ENCODE measurements at regions not wholly inside any gene's neighbourhood (a gene's known extent, or its start where the extent isn't known, plus 50 kb on each side); places are given as distances from the start of the nearest gene placed in this dataset.

- TF ChIP-seq ZNF114 (CRISPR knock-in tag; IDR thresholded peaks at IDR 0.05) (no peak), EZH2 (IDR thresholded peaks at IDR 0.05; ENCODE audit: low read depth, unreplicated experiment) (no peak), NANOG (IDR thresholded peaks at IDR 0.05; ENCODE audit: borderline replicate concordance) (no peak), CREB1 (CRISPR knock-in tag; IDR thresholded peaks at IDR 0.05; ENCODE audit: low read depth) (no peak), JUNB (IDR thresholded peaks at IDR 0.05; ENCODE audit: unreplicated experiment) (no peak), ZNF331 (CRISPR knock-in tag; IDR thresholded peaks at IDR 0.05; ENCODE audit: low read depth) (no peak), EZH2phosphoT487 (IDR thresholded peaks at IDR 0.05; ENCODE audit: unreplicated experiment) (no peak), POLR2AphosphoS5 (IDR thresholded peaks at IDR 0.05; ENCODE audit: low read depth) (no peak)
- TF ChIP-seq, protein P1, sequence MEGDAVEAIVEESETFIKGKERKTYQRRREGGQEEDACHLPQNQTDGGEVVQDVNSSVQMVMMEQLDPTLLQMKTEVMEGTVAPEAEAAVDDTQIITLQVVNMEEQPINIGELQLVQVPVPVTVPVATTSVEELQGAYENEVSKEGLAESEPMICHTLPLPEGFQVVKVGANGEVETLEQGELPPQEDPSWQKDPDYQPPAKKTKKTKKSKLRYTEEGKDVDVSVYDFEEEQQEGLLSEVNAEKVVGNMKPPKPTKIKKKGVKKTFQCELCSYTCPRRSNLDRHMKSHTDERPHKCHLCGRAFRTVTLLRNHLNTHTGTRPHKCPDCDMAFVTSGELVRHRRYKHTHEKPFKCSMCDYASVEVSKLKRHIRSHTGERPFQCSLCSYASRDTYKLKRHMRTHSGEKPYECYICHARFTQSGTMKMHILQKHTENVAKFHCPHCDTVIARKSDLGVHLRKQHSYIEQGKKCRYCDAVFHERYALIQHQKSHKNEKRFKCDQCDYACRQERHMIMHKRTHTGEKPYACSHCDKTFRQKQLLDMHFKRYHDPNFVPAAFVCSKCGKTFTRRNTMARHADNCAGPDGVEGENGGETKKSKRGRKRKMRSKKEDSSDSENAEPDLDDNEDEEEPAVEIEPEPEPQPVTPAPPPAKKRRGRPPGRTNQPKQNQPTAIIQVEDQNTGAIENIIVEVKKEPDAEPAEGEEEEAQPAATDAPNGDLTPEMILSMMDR (conservative IDR thresholded peaks at IDR 0.05; ENCODE audit: low read depth in 2 of 2) = no peak
- TF ChIP-seq, protein P2, sequence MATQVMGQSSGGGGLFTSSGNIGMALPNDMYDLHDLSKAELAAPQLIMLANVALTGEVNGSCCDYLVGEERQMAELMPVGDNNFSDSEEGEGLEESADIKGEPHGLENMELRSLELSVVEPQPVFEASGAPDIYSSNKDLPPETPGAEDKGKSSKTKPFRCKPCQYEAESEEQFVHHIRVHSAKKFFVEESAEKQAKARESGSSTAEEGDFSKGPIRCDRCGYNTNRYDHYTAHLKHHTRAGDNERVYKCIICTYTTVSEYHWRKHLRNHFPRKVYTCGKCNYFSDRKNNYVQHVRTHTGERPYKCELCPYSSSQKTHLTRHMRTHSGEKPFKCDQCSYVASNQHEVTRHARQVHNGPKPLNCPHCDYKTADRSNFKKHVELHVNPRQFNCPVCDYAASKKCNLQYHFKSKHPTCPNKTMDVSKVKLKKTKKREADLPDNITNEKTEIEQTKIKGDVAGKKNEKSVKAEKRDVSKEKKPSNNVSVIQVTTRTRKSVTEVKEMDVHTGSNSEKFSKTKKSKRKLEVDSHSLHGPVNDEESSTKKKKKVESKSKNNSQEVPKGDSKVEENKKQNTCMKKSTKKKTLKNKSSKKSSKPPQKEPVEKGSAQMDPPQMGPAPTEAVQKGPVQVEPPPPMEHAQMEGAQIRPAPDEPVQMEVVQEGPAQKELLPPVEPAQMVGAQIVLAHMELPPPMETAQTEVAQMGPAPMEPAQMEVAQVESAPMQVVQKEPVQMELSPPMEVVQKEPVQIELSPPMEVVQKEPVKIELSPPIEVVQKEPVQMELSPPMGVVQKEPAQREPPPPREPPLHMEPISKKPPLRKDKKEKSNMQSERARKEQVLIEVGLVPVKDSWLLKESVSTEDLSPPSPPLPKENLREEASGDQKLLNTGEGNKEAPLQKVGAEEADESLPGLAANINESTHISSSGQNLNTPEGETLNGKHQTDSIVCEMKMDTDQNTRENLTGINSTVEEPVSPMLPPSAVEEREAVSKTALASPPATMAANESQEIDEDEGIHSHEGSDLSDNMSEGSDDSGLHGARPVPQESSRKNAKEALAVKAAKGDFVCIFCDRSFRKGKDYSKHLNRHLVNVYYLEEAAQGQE (IDR thresholded peaks at IDR 0.05; ENCODE audit: unreplicated experiment) = no peak
- no peak overlapping the region for H3K27ac Mint-ChIP-seq
- no peaks in the 10 kb centered on the region for H3K27me3 Mint-ChIP-seq (ENCODE audit: insufficient read depth, low read depth, poor library complexity)
- 0 out of 2 replicates have a peak, but pooled peaks cover 4% of the 10 kb centered on the region for H3K9me2 ChIP-seq (ENCODE audit: insufficient read depth)
- H3K4me1 Mint-ChIP-seq = 0 out of 3 replicates have a peak, but pooled peaks cover 2% of the 10 kb centered on the region
- no peaks in the 10 kb centered on the region for H4K20me1 ChIP-seq (replicated peaks; ENCODE audit: insufficient read depth)
- H3K4me3 Mint-ChIP-seq = no peak overlapping the region
- DNase-seq (ENCODE audit: low spot score) (no peak), ATAC-seq (no peak)
- no peaks in the 10 kb centered on the region for H3K27me3 ChIP-seq (ENCODE audit: insufficient read depth)
- no peak overlapping the region for H2AFZ ChIP-seq
- no peak overlapping the region for H3K4me3 ChIP-seq
- H3F3A ChIP-seq (replicated peaks; ENCODE audit: low read depth) = no peaks in the 10 kb centered on the region
- H3K4me2 ChIP-seq = no peak overlapping the region
- H3K36me3 ChIP-seq (ENCODE audit: insufficient read depth) = no peaks in the 10 kb centered on the region
- peaks cover 42% of the 10 kb centered on the region for H3K9me3 Mint-ChIP-seq
- no peaks in the 10 kb centered on the region for H3K4me1 ChIP-seq (ENCODE audit: insufficient read depth)
- H3K36me3 Mint-ChIP-seq (ENCODE audit: low read depth) = peaks cover 32% of the 10 kb centered on the region; the same call in 2 of the 3 replicates
- no peaks in the 10 kb centered on the region for H3K79me2 ChIP-seq (replicated peaks; ENCODE audit: insufficient read depth)
- no peak overlapping the region for H3K27ac ChIP-seq (ENCODE audit: low read depth)
Observed at GRCh38 chr3:35394905-35395304, 244.4 kb upstream of the ARPP21 start.

DNA sequence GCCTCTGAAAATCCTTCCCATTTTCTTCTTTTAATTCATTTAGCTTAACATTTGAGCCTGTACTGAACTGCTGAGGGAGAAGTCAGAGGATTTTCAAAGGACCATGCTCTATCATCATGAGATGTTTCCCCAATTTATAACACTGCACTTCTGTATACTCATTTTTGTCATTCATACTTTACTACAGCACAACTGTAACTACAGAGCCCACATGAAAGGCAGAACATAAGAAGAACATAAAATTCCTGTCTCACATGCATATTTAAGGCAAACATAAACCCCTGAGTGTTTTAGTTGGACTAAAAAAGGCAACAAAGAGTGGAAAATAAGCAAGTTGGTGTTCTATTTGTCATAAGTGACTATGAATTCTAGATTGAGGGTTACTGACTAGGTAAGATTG lies 237.7 kb upstream of the ARPP21 start:
- H2AFZ ChIP-seq = no peak overlapping the region
- H3K79me2 ChIP-seq (replicated peaks; ENCODE audit: insufficient read depth) = no peaks in the 10 kb centered on the region
- Mint-ChIP-seq H3K9me3 (no peaks in the 10 kb centered on the region), H3K4me3 (no peak overlapping the region), H3K27me3 (ENCODE audit: insufficient read depth, low read depth, poor library complexity) (no peaks in the 10 kb centered on the region), H3K4me1 (no peaks in the 10 kb centered on the region), H3K36me3 (ENCODE audit: low read depth) (no peaks in the 10 kb centered on the region), H3K27ac (no peak overlapping the region)
- no peaks in the 10 kb centered on the region for H3K36me3 ChIP-seq (ENCODE audit: insufficient read depth)
- H3F3A ChIP-seq (replicated peaks; ENCODE audit: low read depth) = no peaks in the 10 kb centered on the region
- H3K4me2 ChIP-seq = no peak overlapping the region
- no peak overlapping the region for H3K27ac ChIP-seq (ENCODE audit: low read depth)
- no peaks in the 10 kb centered on the region for H4K20me1 ChIP-seq (replicated peaks; ENCODE audit: insufficient read depth)
- no peak overlapping the region for H3K4me3 ChIP-seq
- no peaks in the 10 kb centered on the region for H3K4me1 ChIP-seq (ENCODE audit: insufficient read depth)
- H3K9me2 ChIP-seq (ENCODE audit: insufficient read depth) = no peaks in the 10 kb centered on the region
- DNase-seq (ENCODE audit: low spot score) (no peak), ATAC-seq (no peak)
- H3K27me3 ChIP-seq (ENCODE audit: insufficient read depth) = no peaks in the 10 kb centered on the region
- TF ChIP-seq, protein P1 (conservative IDR thresholded peaks at IDR 0.05; ENCODE audit: low read depth in 2 of 2) = no peak
- TF ChIP-seq CREB1 (CRISPR knock-in tag; IDR thresholded peaks at IDR 0.05; ENCODE audit: low read depth) (no peak), POLR2AphosphoS5 (IDR thresholded peaks at IDR 0.05; ENCODE audit: low read depth) (no peak), NANOG (IDR thresholded peaks at IDR 0.05; ENCODE audit: borderline replicate concordance) (no peak), ZNF331 (CRISPR knock-in tag; IDR thresholded peaks at IDR 0.05; ENCODE audit: low read depth) (no peak), ZNF114 (CRISPR knock-in tag; IDR thresholded peaks at IDR 0.05) (no peak), EZH2phosphoT487 (IDR thresholded peaks at IDR 0.05; ENCODE audit: unreplicated experiment) (no peak)
- TF ChIP-seq, protein P2 (IDR thresholded peaks at IDR 0.05; ENCODE audit: unreplicated experiment) = no peak

Measured in GM23338 (cell line).